GM19035 (cell line): ENCODE measurements at regions not wholly inside any gene's neighbourhood (a gene's known extent, or its start where the extent isn't known, plus 50 kb on each side); places are given as distances from the start of the nearest gene placed in this dataset.

ENCODE experiments used
- ATAC-seq: cut with Tn5 transposase; IDR thresholded peaks from one replicate; pipeline ENCODE4 v1.9.1; 2021; ENCODE audit not compliant: unreplicated experiment

- no peak for ATAC-seq
Observed at GRCh38 chr18:67241299-67241698, 275.2 kb downstream of the DSEL start.

GRCh38 chr18:67239826-67240225 lies 276.7 kb downstream of the DSEL start:
- no peak for ATAC-seq

- ATAC-seq: no peak
Observed at GRCh38 chr18:67232991-67233390, 283.5 kb downstream of the DSEL start.

GRCh38 chr18:67232406-67232805 lies 284.1 kb downstream of the DSEL start:
- no peak for ATAC-seq

- ATAC-seq: no peak
Observed at GRCh38 chr18:67222887-67223286, 293.6 kb downstream of the DSEL start.

GRCh38 chr18:67219821-67220220 lies 296.7 kb downstream of the DSEL start:
- no peak for ATAC-seq

- no peak for ATAC-seq
Observed at GRCh38 chr18:67218556-67218955, 298.0 kb downstream of the DSEL start.

DNA sequence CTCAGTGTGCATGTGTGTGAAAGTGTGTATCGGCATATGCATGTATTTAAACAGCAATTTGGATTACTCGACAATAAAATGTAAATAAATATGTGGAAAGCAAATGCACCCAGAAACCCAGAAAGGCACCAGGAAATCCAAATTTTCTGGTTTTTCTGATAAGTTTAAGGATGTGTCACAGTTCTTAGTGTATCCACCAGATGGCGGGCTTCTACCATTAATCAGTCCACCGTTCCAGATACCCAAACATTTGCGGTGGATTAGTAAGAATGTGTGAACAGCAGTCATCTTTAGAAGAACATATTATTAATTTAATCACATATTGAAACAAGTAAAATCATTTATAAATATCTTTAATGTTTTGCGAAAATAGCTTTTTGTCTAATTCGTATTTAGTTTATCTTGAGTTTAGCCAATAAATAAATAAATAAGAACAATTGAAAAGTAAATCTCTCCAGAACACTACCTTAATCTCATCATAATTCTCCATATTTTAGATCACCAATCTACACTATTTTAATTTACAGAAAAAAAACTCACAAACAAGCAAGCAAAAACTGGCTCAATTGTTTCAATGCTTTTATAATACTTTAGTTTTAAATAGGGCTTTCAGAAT lies 298.9 kb downstream of the DSEL start:
- ATAC-seq: peak; percentile 93

DNA sequence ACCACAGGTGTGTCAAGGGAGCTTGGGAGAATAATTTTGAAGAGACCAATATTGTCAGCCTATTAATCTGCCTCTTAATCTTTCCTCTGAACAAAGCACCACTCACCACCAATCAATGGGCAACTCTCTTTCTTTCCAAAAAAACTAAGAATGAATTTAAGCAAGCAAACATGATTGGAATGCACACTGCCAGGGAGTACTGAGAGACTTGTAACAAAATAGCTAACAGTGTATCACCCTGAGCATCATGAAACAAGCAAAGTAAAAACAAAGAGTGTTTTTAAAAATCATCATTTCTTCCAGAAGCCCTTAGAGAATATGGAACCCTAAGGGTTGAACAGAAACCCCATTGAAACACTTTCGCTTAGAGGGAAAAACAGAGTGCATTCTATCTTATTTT lies 299.7 kb downstream of the DSEL start:
- ATAC-seq: no peak

DNA sequence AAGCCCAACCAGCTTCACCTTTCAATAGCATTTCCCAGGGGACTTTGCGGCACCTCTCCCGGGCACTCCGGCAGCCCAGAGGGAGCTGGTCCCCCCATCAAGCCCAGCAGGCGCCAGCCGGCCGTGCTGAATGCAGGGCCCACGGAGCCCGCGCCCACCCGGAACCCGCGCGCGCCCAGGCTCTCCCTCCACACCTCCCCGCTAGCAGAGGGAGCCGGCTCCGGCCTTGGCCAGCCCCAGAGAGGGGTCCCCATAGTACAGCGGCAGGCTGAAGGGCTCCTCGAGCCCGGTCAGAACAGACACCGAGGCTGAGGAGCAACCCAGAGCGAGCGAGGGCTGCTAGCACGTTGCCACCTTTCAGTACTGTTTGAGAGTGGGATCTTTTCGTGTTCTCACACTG lies 300.8 kb downstream of the DSEL start:
- no peak for ATAC-seq

- ATAC-seq: no peak
Observed at GRCh38 chr18:67211646-67212045, 304.9 kb downstream of the DSEL start.

GRCh38 chr18:67200665-67201064 lies 315.9 kb downstream of the DSEL start:
- no peak for ATAC-seq

DNA sequence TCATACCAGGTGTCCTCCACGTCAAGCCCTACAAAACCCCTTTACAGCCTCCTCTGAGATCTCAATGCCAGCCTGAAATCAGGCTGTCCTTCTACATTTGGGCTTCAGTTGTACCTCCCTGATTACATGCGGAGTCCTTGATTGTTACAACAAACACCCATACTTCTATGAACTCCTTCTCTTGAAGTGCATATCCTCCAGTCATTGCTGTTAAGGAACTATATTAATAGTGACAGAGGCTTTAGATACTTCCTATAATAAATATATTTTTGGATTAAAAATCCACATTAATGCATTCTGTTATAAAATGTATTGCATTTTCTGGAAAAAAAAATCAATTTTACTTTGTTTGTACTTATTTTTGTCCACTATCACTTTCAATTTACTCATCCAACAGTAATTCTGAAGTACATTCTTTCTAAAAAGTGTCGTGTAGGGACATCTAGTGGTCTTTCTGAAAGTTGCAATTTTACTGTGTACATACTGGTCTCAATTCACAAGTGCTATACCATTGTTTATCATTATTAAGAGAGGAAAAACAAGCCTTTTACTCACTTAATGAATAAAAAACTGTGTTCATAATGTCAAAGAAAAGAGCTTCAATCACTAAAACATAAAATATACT lies 316.4 kb downstream of the DSEL start:
- peak; percentile 94 for ATAC-seq

- no peak for ATAC-seq
Observed at GRCh38 chr18:67194886-67195285, 321.6 kb downstream of the DSEL start.

- no peak for ATAC-seq
Observed at GRCh38 chr18:67192535-67192934, 324.0 kb downstream of the DSEL start.

DNA sequence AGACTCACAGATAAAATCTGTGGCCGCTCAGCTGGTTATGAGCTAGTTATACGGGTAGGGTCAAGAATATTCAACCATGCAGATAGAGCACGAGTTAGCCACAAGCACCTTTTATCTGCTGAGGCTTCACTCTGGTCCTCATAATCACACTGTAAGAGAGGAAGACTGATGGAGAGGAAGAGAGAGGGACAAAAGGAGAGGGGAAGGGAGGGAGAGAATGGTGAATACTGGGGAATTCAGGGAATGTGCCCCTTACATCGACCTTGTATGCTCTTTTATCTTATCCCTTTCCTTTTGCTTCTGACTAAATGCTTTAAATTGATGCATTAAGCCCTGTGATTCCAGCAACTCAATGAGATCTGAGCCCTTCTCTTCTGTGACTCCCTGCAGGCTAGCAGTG lies 333.1 kb downstream of the DSEL start:
- ATAC-seq: no peak

DNA sequence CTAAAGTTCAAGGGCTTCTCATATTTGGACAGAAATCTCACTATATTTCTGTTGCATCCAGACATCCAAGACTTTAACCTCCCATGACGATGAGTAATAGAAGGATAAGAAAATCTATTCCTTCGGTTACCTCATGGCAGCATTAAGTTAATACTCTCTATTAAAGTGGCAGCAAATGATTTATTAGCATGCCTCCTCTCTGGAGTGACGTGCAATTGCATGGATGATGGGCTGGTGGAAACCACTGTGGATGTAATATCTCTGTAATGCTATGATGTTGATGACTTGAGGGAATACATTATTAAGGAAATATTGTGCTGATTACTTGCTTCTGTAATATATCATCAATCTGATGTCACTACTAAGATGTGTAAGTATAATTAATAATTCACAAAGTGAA lies 336.8 kb downstream of the DSEL start:
- no peak for ATAC-seq

DNA sequence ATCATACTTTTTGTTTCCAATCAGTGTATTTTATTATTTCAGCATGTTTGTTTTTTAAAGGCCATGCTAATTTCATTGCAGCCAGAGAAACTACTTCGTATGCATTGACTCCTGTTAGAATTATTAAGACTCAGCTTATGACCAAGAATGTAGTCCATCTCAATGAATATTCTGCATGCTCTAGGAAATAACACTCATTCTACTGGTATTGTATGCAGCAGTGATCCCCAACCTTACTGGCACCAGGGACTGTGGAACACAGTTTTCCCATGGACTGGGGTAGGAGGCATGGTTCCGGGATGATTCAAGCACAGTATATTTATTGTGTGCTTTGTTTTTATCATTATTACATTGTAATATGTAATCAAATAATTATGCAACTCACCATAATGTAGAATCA lies 356.9 kb downstream of the DSEL start:
- ATAC-seq: no peak

DNA sequence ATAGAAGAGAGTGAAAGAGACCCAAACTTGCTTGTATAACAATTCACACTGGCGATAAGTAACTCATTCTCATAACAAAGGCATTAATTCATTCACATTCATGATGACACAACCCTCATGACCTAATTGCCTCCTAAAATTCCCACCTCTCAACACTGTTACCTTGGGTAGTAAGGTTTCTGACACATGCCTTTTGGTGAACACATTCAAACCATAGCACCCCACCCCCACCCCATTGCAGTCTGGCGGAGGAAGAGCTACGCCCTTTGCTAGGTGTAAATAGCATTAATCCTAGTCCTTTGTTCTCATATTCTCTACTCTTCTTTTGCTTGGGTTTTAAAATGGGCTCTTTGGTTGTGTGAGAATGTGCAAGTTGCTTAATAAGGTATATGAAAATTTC lies 361.5 kb downstream of the DSEL start:
- no peak for ATAC-seq

- ATAC-seq: no peak
Observed at GRCh38 chr18:67151366-67151765, 365.2 kb downstream of the DSEL start.

GRCh38 chr18:67145586-67146292 lies 370.8 kb downstream of the DSEL start:
- no peak for ATAC-seq

- no peak for ATAC-seq
Observed at GRCh38 chr18:67144329-67144728, 372.2 kb downstream of the DSEL start.
